Natural killer cell (primary cell): ENCODE measurements at regions not wholly inside any gene's neighbourhood (a gene's known extent, or its start where the extent isn't known, plus 50 kb on each side); places are given as distances from the start of the nearest gene placed in this dataset.

ENCODE experiments used
- ATAC-seq, 3 donors: fragments of 150-1000 bp in 2 of 3; fragments of 200-7000 bp in 1 of 3; cut with Tn5 transposase; 1 replicate in 1 of 3; 2 replicates in 2 of 3; pipeline ENCODE4 v1.10.0; 2021; ENCODE audit warnings: mild to moderate bottlenecking in 2 of 3, moderate library complexity in 2 of 3
- DNase-seq, 2 donors: peaks; one replicate each; pipeline versions ENCODE4 v3.0.0 to v3.0.0-alpha.2; 2013 to 2021; ENCODE audit warnings: mixed read lengths in 1 of 2
- H3K27ac ChIP-seq: one replicate; pipeline ENCODE4 v1.5.1; 2013; ENCODE audit warnings: mild to moderate bottlenecking, low read length
- H3K27me3 ChIP-seq: one replicate; pipeline ENCODE4 v1.6.1; 2013; ENCODE audit warnings: low read length; ENCODE audit not compliant: control insufficient read depth, insufficient read depth
- H3K36me3 ChIP-seq: one replicate; pipeline ENCODE4 v1.6.1; 2013; ENCODE audit warnings: low read length; ENCODE audit not compliant: control insufficient read depth, insufficient read depth
- H3K4me1 ChIP-seq: one replicate; pipeline ENCODE4 v1.6.1; 2013; ENCODE audit warnings: low read length; ENCODE audit not compliant: control insufficient read depth, insufficient read depth
- H3K4me3 ChIP-seq: one replicate; pipeline ENCODE4 v1.5.1; 2013; ENCODE audit warnings: low read length
- H3K9me3 ChIP-seq: one replicate; pipeline ENCODE4 v1.6.1; 2013; ENCODE audit warnings: low read length; ENCODE audit not compliant: control insufficient read depth, insufficient read depth
- H3K27ac Mint-ChIP-seq, 2 donors: one replicate each; pipeline ENCODE4 v1.8.0; 2022; ENCODE audit warnings: mild to moderate bottlenecking in 2 of 2, mixed read lengths in 2 of 2, moderate library complexity in 1 of 2
- H3K27me3 Mint-ChIP-seq, 2 donors: one replicate each; pipeline ENCODE4 v1.8.0; 2022; ENCODE audit warnings: low read depth in 2 of 2, mixed read lengths in 2 of 2
- H3K36me3 Mint-ChIP-seq: one replicate; pipeline ENCODE4 v1.8.0; 2022; ENCODE audit warnings: mixed read lengths
- H3K4me1 Mint-ChIP-seq, 2 donors: one replicate each; pipeline ENCODE4 v1.8.0; 2022; ENCODE audit warnings: mixed read lengths in 2 of 2
- H3K4me3 Mint-ChIP-seq: one replicate; pipeline ENCODE4 v1.8.0; 2022; ENCODE audit warnings: mild to moderate bottlenecking, moderate library complexity, mixed read lengths
- H3K9me3 Mint-ChIP-seq, 2 donors: one replicate each; pipeline ENCODE4 v1.8.0; 2022; ENCODE audit warnings: mixed read lengths in 2 of 2
- CTCF ChIP-seq: fragments of 200-600 bp; IDR thresholded peaks from one replicate; pipeline ENCODE4 v1.8.0; 2022; ENCODE audit warnings: antibody characterized with exemption
- WGBS: methylation state at CpG from one replicate; pipeline ENCODE4 v1.1.7; 2013; ENCODE audit warnings: missing lambda C conversion rate; ENCODE audit not compliant: insufficient coverage; 5-methylcytosine and 5-hydroxymethylcytosine counted together
- intact Hi-C: fragments of 100-400 bp; cut with micrococcal nuclease; formaldehyde crosslinking; loops from one replicate; pipeline ENCODE4 v1.14.2; 2022

- WGBS = 91% methylated on average over 3 of the region's 6 CpGs
Observed at GRCh38 chrX:41024755-41025154, 60.5 kb upstream of the USP9X start.

DNA sequence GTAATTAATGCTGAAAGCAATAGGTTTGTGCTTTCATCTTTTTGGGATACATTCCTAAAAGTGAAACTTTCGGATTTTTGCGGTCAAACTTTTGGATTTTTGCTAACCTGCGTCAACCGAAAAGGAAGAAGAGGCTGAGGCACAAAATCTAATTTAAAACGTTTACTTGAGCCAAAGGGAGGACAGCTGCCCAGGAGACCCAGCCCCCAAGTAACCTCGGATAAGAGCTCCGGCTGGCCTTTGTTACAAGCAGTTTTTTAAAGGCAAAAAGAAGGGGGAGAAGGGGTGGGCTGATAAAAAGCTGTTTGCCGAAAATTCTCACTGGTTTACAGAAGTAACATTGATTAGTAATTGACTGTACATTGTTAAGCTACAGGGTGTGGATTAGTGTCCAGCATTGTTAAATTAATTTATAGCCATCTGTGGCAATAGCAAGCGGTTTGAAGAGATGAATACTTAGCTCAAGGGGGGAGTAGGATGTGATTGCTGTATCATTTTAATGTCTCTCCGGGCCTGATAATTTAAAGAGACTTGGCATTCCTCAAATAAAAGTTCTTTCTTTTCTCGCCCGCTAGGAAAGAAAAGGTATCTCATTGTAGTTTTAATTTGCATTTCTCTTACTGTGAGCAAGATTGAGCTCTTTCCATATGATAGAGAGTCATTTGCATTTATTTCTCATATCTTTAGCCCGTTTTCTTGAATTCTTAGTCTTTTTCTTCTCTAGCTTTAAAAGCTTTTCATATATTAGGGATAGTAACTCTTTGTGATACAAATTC, 59.1 kb upstream of the USP9X start:
- 82% methylated on average over 9 of the region's 13 CpGs for WGBS
- no peak overlapping the region for H3K27ac ChIP-seq
- no peaks in the 10 kb centered on the region for H3K27me3 ChIP-seq
- Mint-ChIP-seq H3K4me3 (no peak overlapping the region), H3K27me3 (peaks cover 0 to 27% of the 10 kb centered on the region in 2 donors), H3K27ac (no peak overlapping the region), H3K4me1 (no peaks in the 10 kb centered on the region), H3K36me3 (no peaks in the 10 kb centered on the region), H3K9me3 (no peaks in the 10 kb centered on the region)
- DNase-seq (no peak), ATAC-seq (no peak)
- H3K9me3 ChIP-seq = no peaks in the 10 kb centered on the region
- intact Hi-C loops = no loop called here
- no peak overlapping the region for H3K4me3 ChIP-seq
- H3K36me3 ChIP-seq = no peaks in the 10 kb centered on the region
- H3K4me1 ChIP-seq = no peaks in the 10 kb centered on the region
- no peak for TF ChIP-seq CTCF

More at GRCh38 chrX:41024755-41025154, 60.5 kb upstream of the USP9X start:
- H3K4me1 Mint-ChIP-seq = no peaks in the 10 kb centered on the region
- H3K9me3 Mint-ChIP-seq = no peaks in the 10 kb centered on the region
- no peak overlapping the region for H3K27ac Mint-ChIP-seq
- intact Hi-C loops = no loop called here
- peaks cover 0 to 27% of the 10 kb centered on the region in 2 donors for H3K27me3 Mint-ChIP-seq
- no peak for ATAC-seq
- DNase-seq = no peak
- Histone ChIP-seq H3K4me1 (no peaks in the 10 kb centered on the region), H3K4me3 (no peak overlapping the region), H3K9me3 (no peaks in the 10 kb centered on the region), H3K36me3 (no peaks in the 10 kb centered on the region), H3K27me3 (no peaks in the 10 kb centered on the region), H3K27ac (no peak overlapping the region)
- no peak overlapping the region for H3K4me3 Mint-ChIP-seq
- TF ChIP-seq CTCF = no peak
- no peaks in the 10 kb centered on the region for H3K36me3 Mint-ChIP-seq

DNA sequence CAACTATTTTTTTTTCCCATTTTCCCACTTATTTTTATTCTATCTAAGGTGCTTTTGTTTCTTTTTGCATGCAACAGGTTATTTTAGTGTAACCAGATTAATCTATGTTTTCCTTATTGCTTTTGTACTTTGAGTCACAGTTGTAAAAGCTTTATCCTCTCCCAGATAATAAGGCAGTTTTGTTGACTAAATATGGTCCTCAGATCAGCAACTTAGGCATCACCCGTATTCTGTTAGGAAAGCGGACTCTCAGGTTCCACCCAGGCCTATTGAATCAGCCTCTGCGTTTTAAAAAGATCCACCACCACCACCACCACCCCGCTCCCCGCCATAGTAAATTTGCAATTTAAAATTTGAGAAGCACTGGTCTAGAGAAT, 58.6 kb upstream of the USP9X start:
- DNase-seq (no peak), ATAC-seq (no peak)
- 100% methylated on average over 2 of the region's 5 CpGs for WGBS
- Histone ChIP-seq H3K36me3 (no peaks in the 10 kb centered on the region), H3K4me3 (no peak overlapping the region), H3K9me3 (no peaks in the 10 kb centered on the region), H3K27me3 (no peaks in the 10 kb centered on the region), H3K27ac (no peak overlapping the region), H3K4me1 (no peaks in the 10 kb centered on the region)
- H3K27me3 Mint-ChIP-seq = peaks cover 0 to 33% of the 10 kb centered on the region in 2 donors
- no peaks in the 10 kb centered on the region for H3K4me1 Mint-ChIP-seq
- no peaks in the 10 kb centered on the region for H3K9me3 Mint-ChIP-seq
- intact Hi-C loops = no loop called here
- H3K27ac Mint-ChIP-seq = no peak overlapping the region
- no peak overlapping the region for H3K4me3 Mint-ChIP-seq
- no peak for TF ChIP-seq CTCF
- H3K36me3 Mint-ChIP-seq = no peaks in the 10 kb centered on the region

GRCh38 chrX:41029332-41029731, 55.9 kb upstream of the USP9X start:
- H3K4me3 Mint-ChIP-seq = no peak overlapping the region
- Histone ChIP-seq H3K9me3 (no peaks in the 10 kb centered on the region), H3K36me3 (no peaks in the 10 kb centered on the region), H3K4me1 (no peaks in the 10 kb centered on the region), H3K4me3 (no peak overlapping the region), H3K27me3 (no peaks in the 10 kb centered on the region), H3K27ac (no peak overlapping the region)
- ATAC-seq = no peak
- intact Hi-C loops = no loop called here
- no peak overlapping the region for H3K27ac Mint-ChIP-seq
- H3K27me3 Mint-ChIP-seq = peaks cover 0 to 35% of the 10 kb centered on the region in 2 donors
- H3K9me3 Mint-ChIP-seq = no peaks in the 10 kb centered on the region
- H3K36me3 Mint-ChIP-seq = no peaks in the 10 kb centered on the region
- no peaks in the 10 kb centered on the region for H3K4me1 Mint-ChIP-seq
- no peak for TF ChIP-seq CTCF
- WGBS = 84% methylated on average over 6 of the region's 7 CpGs
- no peak for DNase-seq
